ENCODE measurements at regions not wholly inside any gene's neighbourhood (a gene's known extent, or its start where the extent isn't known, plus 50 kb on each side); places are given as distances from the start of the nearest gene placed in this dataset.

- 53% methylated on average over 1 of the region's 1 CpG for WGBS (ENCODE audit: missing lambda C conversion rate)
- Histone ChIP-seq H3K27ac (no peak overlapping the region), H3K4me3 (no peak overlapping the region), H3K9me3 (no peaks in the 10 kb centered on the region), H3K4me1 (no peaks in the 10 kb centered on the region), H3K4me2 (no peak overlapping the region)
- ChIA-PET CTCF (no interaction called here), POLR2A (no interaction called here)
- TF ChIP-seq TFCP2L1 (CRISPR knock-in tag; IDR thresholded peaks at IDR 0.05), result no peak
- TF ChIP-seq SMC3 (IDR thresholded peaks at IDR 0.05), result no peak
- TF ChIP-seq POLR2A (IDR thresholded peaks at IDR 0.05; ENCODE audit: low read length), result no peak
- no peak for TF ChIP-seq MAFK (IDR thresholded peaks at IDR 0.05; ENCODE audit: partially characterized antibody)
- TF ChIP-seq NPAS2 (CRISPR knock-in tag; IDR thresholded peaks at IDR 0.05; ENCODE audit: borderline replicate concordance), result no peak
- TF ChIP-seq ELK1 (IDR thresholded peaks at IDR 0.05; ENCODE audit: low read depth, low read length), result no peak
- TF ChIP-seq MAZ (IDR thresholded peaks at IDR 0.05; ENCODE audit: borderline replicate concordance, low read depth, low read length), result no peak
- TF ChIP-seq RNF2 (IDR thresholded peaks at IDR 0.05; ENCODE audit: borderline replicate concordance, low read depth), result no peak
- no peak for TF ChIP-seq PHF8 (IDR thresholded peaks at IDR 0.05; ENCODE audit: borderline replicate concordance, low read depth)
- TF ChIP-seq ZC3H11A (IDR thresholded peaks at IDR 0.05), result no peak
- no peak for TF ChIP-seq RAD21 (conservative IDR thresholded peaks at IDR 0.05 in 1 of 2, IDR thresholded peaks at IDR 0.05 in 1 of 2)
- TF ChIP-seq RFX5 (IDR thresholded peaks at IDR 0.05), result no peak
- TF ChIP-seq BHLHE40 (IDR thresholded peaks at IDR 0.05; ENCODE audit: low read depth, low read length), result no peak
- TF ChIP-seq PBX3 (IDR thresholded peaks at IDR 0.05), result no peak
- TF ChIP-seq REST (IDR thresholded peaks at IDR 0.05), result no peak
- no peak for TF ChIP-seq SREBF2 (IDR thresholded peaks at IDR 0.05)
- TF ChIP-seq HEYL (CRISPR knock-in tag; IDR thresholded peaks at IDR 0.05), result no peak
- no peak for TF ChIP-seq MYC (IDR thresholded peaks at IDR 0.05; ENCODE audit: borderline replicate concordance, low read length)
- TF ChIP-seq ZFP36 (IDR thresholded peaks at IDR 0.05; ENCODE audit: borderline replicate concordance, partially characterized antibody), result no peak
- no peak for TF ChIP-seq E2F6 (IDR thresholded peaks at IDR 0.05; ENCODE audit: borderline replicate concordance, low read depth)
- ATAC-seq (no peak), FAIRE-seq (no peak), DNase-seq (ENCODE audit: low read depth in 1 of 2, low spot score in 1 of 2) (no peak)
Observed at GRCh38 chr15:39488516-39488915, 92.4 kb upstream of the THBS1 start.

- Histone ChIP-seq H3K4me2 (no peak overlapping the region), H3K4me1 (no peaks in the 10 kb centered on the region), H3K9me3 (no peaks in the 10 kb centered on the region), H3K4me3 (no peak overlapping the region), H3K27ac (no peak overlapping the region)
- ChIA-PET CTCF (no interaction called here), POLR2A (no interaction called here)
- 17% methylated on average over 1 of the region's 1 CpG for WGBS (ENCODE audit: missing lambda C conversion rate)
- TF ChIP-seq EP300 (IDR thresholded peaks at IDR 0.05) (no peak), HDAC2 (IDR thresholded peaks at IDR 0.05) (no peak), ZFP36 (IDR thresholded peaks at IDR 0.05; ENCODE audit: borderline replicate concordance, partially characterized antibody) (no peak), RAD21 (conservative IDR thresholded peaks at IDR 0.05 in 1 of 2, IDR thresholded peaks at IDR 0.05 in 1 of 2) (no peak), FOSB (CRISPR knock-in tag; IDR thresholded peaks at IDR 0.05) (no peak), KDM1A (IDR thresholded peaks at IDR 0.05; ENCODE audit: low read depth) (no peak), CTCF (IDR thresholded peaks at IDR 0.05) (no peak), POLR2A (IDR thresholded peaks at IDR 0.05; ENCODE audit: low read length) (no peak)
- DNase-seq (ENCODE audit: low read depth in 1 of 2, low spot score in 1 of 2) (no peak), ATAC-seq (no peak), FAIRE-seq (no peak)
Observed at GRCh38 chr15:39488961-39489360, 91.9 kb upstream of the THBS1 start.

Measured in A549 (cell line).